Kidney (tissue), 13 donors: ENCODE measurements at regions not wholly inside any gene's neighbourhood (a gene's known extent, or its start where the extent isn't known, plus 50 kb on each side); places are given as distances from the start of the nearest gene placed in this dataset.
A peak's percentile ranks its signal among the peaks of the same experiment; 100 is the strongest.

Source experiments
- DNase-seq, 5 donors: peaks; one replicate each; pipeline ENCODE4 v3.0.0-alpha.2; 2013 to 2020
- FAIRE-seq: peaks from 2 replicates; lab custom pipeline; 2012; peaks lifted over from hg19 to GRCh38; lab: Jason Lieb, UNC
- H3K27ac ChIP-seq, 2 donors: one replicate each; pipeline ENCODE4 v1.7.0; 2013; ENCODE audit warnings: low read depth in 2 of 2, low read length in 2 of 2, inconsistent platforms in 1 of 2
- H3K27me3 ChIP-seq: one replicate; pipeline ENCODE4 v1.7.1; 2013; ENCODE audit warnings: low read length, inconsistent platforms; ENCODE audit not compliant: control insufficient read depth, insufficient read depth
- H3K36me3 ChIP-seq, 3 donors: one replicate each; pipeline versions ENCODE4 v1.7.0 to v1.7.1; 2013; ENCODE audit warnings: low read length in 3 of 3, control low read depth in 1 of 3, inconsistent platforms in 1 of 3; ENCODE audit not compliant: insufficient read depth in 3 of 3, control insufficient read depth in 2 of 3
- H3K4me1 ChIP-seq, 3 donors: one replicate each; pipeline versions ENCODE4 v1.7.0 to v1.7.1; 2013; ENCODE audit warnings: low read length in 3 of 3, inconsistent platforms in 1 of 3, low read depth in 1 of 3; ENCODE audit not compliant: control insufficient read depth in 2 of 3, insufficient read depth in 2 of 3
- H3K4me3 ChIP-seq, 3 donors: one replicate each; pipeline versions ENCODE4 v1.7.0 to v1.8.1; 2013; ENCODE audit warnings: low read length in 3 of 3, control low read depth in 1 of 3, inconsistent platforms in 1 of 3
- H3K9ac ChIP-seq, 3 donors: one replicate each; pipeline versions ENCODE4 v1.7.0 to v1.7.1; 2013; ENCODE audit warnings: low read length in 3 of 3, control low read depth in 1 of 3, inconsistent platforms in 1 of 3
- H3K9me3 ChIP-seq, 3 donors: one replicate each; pipeline versions ENCODE4 v1.7.0 to v1.7.1; 2013; ENCODE audit warnings: low read length in 3 of 3, control low read depth in 1 of 3, inconsistent platforms in 1 of 3; ENCODE audit not compliant: control insufficient read depth in 2 of 3, insufficient read depth in 1 of 3
- intact Hi-C: fragments of 100-400 bp; cut with DNase I; formaldehyde crosslinking; loops from one replicate; pipeline ENCODE4 v1.11.1; 2022
- TF ChIP-seq, protein P1 (sequence below): IDR thresholded peaks from 3 replicates; pipeline ENCODE4 v1.5.1; 2012; ENCODE audit warnings: mild to moderate bottlenecking, moderate library complexity, borderline replicate concordance; ENCODE audit not compliant: insufficient read depth; ENCODE audit errors: extremely low read depth
- donor health status: control.
- donor health status: control.
- donor health status: control.
- donor health status: control.
- donor health status: control.
- donor health status: DM: yes; HTN: yes; CAD: no.
- donor health status: Normal renal cell carcinoma (clear cell type).

DNA sequence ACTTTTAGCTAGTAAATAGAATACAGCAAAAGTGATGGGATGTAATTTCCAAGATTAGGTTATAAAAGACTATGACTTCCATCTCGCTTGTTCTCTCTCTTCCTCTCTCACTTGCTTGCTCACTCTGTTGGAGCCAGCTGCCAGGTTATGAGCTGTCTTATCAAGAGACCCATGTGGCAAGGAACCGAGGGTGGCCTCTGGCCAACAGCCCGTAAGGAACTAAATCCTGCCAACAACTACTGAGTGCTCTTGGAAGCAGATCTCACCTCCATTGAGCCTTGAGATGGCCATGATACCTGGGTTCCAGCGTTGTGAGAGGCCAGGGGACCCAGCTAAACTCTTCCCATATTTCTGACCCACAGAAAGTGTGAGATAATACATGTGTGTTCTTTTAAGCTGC lies 636.1 kb downstream of the ACTL7B start:
- Histone ChIP-seq H3K9ac (no peak overlapping the region), H3K27me3 (no peaks in the 10 kb centered on the region), H3K36me3 (no peaks in the 10 kb centered on the region), H3K4me3 (no peak overlapping the region), H3K27ac (no peak overlapping the region), H3K4me1 (no peaks in the 10 kb centered on the region), H3K9me3 (no peaks in the 10 kb centered on the region)
- TF ChIP-seq, protein P1, sequence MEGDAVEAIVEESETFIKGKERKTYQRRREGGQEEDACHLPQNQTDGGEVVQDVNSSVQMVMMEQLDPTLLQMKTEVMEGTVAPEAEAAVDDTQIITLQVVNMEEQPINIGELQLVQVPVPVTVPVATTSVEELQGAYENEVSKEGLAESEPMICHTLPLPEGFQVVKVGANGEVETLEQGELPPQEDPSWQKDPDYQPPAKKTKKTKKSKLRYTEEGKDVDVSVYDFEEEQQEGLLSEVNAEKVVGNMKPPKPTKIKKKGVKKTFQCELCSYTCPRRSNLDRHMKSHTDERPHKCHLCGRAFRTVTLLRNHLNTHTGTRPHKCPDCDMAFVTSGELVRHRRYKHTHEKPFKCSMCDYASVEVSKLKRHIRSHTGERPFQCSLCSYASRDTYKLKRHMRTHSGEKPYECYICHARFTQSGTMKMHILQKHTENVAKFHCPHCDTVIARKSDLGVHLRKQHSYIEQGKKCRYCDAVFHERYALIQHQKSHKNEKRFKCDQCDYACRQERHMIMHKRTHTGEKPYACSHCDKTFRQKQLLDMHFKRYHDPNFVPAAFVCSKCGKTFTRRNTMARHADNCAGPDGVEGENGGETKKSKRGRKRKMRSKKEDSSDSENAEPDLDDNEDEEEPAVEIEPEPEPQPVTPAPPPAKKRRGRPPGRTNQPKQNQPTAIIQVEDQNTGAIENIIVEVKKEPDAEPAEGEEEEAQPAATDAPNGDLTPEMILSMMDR = no peak
- intact Hi-C loops = no loop called here
- DNase-seq = no peak
- FAIRE-seq = no peak

DNA sequence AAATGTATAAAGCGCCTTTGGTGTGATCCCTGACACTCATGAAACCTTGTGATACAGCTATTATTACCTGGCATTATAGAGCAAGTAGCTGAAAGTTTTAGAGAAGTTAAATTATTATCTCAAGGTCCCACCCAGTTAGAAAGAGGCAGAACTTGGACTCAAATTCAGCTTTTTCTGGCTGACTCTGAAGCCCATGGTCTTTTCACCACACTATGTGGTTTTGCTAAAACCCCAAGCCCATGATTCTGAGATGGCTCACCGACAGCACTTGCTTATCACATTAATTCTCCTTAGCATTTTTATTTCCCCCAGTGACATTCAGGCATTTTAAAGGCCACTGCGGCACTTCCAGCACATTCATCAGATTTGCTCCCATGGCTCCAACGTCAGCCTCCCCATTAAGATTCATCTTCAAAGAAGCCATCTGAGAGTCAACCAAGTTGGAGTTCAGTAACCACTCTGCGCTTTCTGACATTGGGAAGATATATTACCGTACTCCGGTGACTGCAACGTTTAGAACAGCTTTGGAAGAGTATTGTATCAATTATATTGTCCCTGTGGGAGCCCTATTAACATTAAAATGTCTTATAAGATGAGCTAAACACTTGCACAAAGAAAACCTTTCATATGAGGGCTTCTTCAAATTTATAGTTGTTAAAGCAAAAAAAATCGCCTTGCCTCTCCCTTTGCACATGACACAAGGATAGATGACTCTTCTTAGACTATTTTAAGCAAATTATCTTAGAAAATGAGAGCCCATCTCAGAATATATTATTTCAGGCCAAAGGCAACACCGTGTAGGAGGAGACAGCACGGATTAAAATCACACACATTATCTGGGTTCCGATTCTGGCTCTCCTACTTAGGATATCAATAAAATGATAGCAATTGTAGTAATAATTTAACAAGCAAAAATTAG lies 638.1 kb downstream of the ACTL7B start:
- TF ChIP-seq, protein P1 = no peak
- DNase-seq = peak in 4 of 5 donors; percentile 34 to 93 (median 72)
- H3K9ac ChIP-seq = no peak overlapping the region
- no peak overlapping the region for H3K4me3 ChIP-seq
- H3K9me3 ChIP-seq = no peaks in the 10 kb centered on the region
- no peaks in the 10 kb centered on the region for H3K27me3 ChIP-seq
- intact Hi-C loops = no loop called here
- FAIRE-seq = no peak
- no peaks in the 10 kb centered on the region for H3K36me3 ChIP-seq
- H3K27ac ChIP-seq = no peak overlapping the region
- no peaks in the 10 kb centered on the region for H3K4me1 ChIP-seq

DNA sequence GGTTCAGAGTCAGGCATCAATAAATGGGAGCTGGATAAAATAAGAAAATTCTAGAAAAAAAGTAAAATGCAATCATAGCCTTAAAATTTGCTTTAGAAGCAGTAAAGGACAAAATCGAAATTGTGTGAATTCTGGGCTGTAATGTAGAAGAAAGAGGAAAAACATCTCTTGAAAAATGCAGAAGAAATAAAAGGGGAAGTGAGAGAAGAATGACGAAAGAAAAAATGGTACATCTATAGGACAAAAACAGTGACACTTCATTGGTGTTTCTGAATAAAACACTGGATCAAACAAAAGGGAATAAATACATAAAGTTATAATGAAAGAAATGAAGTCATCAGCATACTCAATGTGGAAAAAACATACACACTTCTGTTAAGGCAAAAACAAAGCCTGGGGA lies 642.3 kb downstream of the ACTL7B start:
- no peak for FAIRE-seq
- TF ChIP-seq, protein P1 = no peak

More for the DNA sequence above, 642.3 kb downstream of the ACTL7B start:
- Histone ChIP-seq H3K36me3 (no peaks in the 10 kb centered on the region), H3K27ac (no peak overlapping the region), H3K27me3 (no peaks in the 10 kb centered on the region), H3K9ac (no peak overlapping the region), H3K4me1 (no peaks in the 10 kb centered on the region), H3K9me3 (no peaks in the 10 kb centered on the region), H3K4me3 (no peak overlapping the region)
- DNase-seq = no peak
- intact Hi-C loops = no loop called here
